NT2/D1 (cell line): ENCODE measurements at regions not wholly inside any gene's neighbourhood (a gene's known extent, or its start where the extent isn't known, plus 50 kb on each side); places are given as distances from the start of the nearest gene placed in this dataset.

Experiments
- SUZ12 ChIP-seq: IDR thresholded peaks from 2 replicates; pipeline ENCODE4 v1.6.1; 2011; ENCODE audit not compliant: insufficient read length, insufficient read depth; ENCODE audit errors: extremely low read depth
- ZNF274 ChIP-seq: IDR thresholded peaks from 2 replicates; pipeline ENCODE4 v1.6.1; 2011; ENCODE audit warnings: mild to moderate bottlenecking, low read depth, low read length

DNA sequence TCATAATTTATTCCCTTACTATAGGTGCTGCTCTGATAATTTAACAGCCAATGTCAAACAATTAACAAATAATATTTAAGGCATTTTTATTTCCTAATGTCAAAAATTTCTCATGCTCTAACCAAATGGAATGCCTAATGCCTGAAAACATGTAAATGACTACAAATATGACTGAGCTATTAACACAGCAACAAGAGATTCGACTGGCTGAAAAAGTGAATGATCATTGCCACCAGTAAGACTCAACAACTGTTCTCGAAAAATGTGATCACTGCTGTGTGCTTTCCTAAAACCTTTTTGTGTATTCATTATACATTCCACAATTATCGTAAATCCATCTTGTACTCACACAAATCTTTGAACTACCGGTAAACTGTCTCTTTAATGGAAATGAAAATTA is 118.7 kb downstream of the NPY start:
- TF ChIP-seq ZNF274 (no peak), SUZ12 (no peak)
